T-helper 2 cell (primary cell): ENCODE measurements at regions not wholly inside any gene's neighbourhood (a gene's known extent, or its start where the extent isn't known, plus 50 kb on each side); places are given as distances from the start of the nearest gene placed in this dataset.
"Not testable (repeated sequence)": the region's sequence is repeated elsewhere in the genome, so short reads cannot be mapped to it uniquely, and the experiment has no call there.

Source experiments
- DNase-seq, 5 experiments: peaks; one replicate each; pipeline versions ENCODE4 v3.0.0 to v3.0.0-alpha.2; 2012 to 2022

- DNase-seq, result peak in 1 of 5 experiments; percentile 40
Measured at GRCh38 chr5:162209005-162209605, 141.5 kb downstream of the GABRG2 start.

GRCh38 chr5:162214551-162214950 lies 147.0 kb downstream of the GABRG2 start:
- DNase-seq, result no peak

GRCh38 chr5:162217037-162217436 lies 149.5 kb downstream of the GABRG2 start:
- no peak for DNase-seq

- DNase-seq, result no peak
Measured at GRCh38 chr5:162221910-162222309, 154.3 kb downstream of the GABRG2 start.

- no peak for DNase-seq
Measured at GRCh38 chr5:162227075-162227474, 159.5 kb downstream of the GABRG2 start.

DNA sequence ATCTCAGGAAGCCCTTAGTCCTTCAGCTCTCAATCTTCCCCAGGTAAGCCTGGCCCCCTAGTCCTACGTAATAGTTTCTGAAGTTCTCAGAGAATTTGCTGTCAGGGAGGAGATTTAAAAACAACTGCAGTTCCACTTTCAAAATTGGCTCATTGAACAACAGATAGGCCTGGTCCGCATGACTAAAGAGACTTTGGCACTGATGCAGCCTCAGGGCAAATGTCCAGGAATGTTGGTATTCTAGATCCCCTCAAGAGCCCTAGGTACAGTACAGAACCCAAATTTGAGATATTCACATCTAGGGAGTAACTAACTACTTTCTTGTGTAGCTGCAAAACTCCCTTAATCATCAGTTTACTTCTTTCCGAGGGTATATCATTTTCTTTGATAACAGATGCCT lies 162.8 kb downstream of the GABRG2 start:
- DNase-seq, result no peak

DNA sequence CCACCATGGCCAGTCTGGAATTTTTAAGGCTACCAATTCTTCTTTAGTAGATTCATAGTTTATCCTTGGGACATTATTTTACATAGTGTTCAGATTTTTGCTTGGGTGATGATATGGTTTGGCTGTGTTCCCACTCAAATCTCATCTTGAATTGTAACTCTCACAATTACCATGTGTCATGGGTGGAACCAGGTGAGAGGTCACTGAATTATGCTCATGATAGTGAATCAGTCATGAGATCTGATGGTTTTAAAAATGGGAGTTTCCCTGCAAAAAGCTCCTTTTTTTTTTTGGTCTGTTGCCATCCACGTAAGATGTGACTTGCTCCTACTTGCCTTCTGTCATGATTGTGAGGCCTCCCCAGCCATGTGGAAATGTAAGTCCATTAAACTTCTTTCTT lies 163.9 kb downstream of the GABRG2 start:
- no peak for DNase-seq

- no peak for DNase-seq
Measured at GRCh38 chr5:162240734-162241133, 173.2 kb downstream of the GABRG2 start.

DNA sequence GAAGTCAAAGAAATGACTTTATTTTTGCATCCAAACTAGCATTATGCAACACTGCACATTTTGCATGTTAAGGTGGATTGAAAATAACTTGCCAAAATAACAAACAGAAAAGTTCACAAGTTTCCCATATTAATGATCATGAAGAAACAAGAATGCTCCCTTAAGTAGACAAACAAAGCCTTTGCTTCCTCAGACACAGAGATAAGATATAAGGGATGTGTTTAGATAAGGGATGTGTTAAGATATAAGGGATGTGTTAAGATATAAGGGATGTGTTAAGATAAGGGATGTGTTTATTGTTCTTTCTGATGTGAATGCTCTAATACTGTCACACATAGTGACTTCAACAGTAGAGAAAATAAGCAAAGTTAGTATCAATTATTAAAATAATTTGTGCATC lies 174.8 kb downstream of the GABRG2 start:
- DNase-seq, result no peak

DNA sequence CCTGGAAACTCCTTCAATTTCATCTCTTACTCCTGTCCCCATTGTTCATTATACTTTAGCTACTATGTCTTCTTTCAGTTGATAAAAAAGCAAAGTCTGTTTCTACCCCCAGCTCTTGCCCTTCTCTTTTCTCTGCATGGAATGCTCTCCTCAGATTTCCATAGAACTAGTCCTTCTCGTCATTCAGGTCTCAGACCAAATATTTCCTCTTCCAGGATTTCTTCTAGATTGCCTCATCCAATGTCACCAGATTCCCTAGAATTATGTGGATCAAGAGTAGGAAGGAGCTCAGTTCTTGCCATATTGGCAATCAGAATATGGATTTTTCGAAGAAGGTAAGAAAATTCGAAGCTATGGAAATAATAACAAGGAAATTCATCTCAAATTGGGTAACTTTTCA lies 176.1 kb downstream of the GABRG2 start:
- DNase-seq, result no peak

GRCh38 chr5:162248107-162248713 lies 180.6 kb downstream of the GABRG2 start:
- DNase-seq, result no peak

- DNase-seq, result no peak
Measured at GRCh38 chr5:162256711-162257110, 189.1 kb downstream of the GABRG2 start.

GRCh38 chr5:162268694-162269481 lies 201.3 kb downstream of the GABRG2 start:
- peak in 1 of 5 experiments; percentile 4 for DNase-seq

- no peak for DNase-seq
Measured at GRCh38 chr5:162272417-162272816, 204.8 kb downstream of the GABRG2 start.

DNA sequence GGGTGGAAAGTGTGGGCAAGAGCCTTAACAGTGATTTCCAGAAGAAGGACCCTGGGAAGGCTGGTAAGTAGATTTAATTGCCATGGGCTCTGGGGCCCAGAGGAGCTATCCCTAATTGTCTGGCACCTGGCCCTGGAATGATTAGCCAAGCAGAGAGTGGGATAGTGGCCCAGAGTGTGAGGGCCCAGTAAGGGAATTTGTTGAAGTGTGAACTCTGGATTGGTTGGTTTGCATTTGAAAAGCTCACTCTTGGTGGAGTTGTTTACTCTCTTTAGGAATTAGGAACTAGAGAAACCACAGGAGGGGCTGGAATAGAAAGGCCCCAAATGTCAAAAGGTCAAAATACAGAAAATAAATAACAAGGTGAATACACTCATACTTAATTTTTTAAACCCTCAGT lies 207.1 kb downstream of the GABRG2 start:
- no peak for DNase-seq

GRCh38 chr5:162275387-162275786 lies 207.8 kb downstream of the GABRG2 start:
- DNase-seq, result not testable (repeated sequence)

GRCh38 chr5:162282191-162282590 lies 214.6 kb downstream of the GABRG2 start:
- DNase-seq, result no peak

GRCh38 chr5:162283609-162284008 lies 216.0 kb downstream of the GABRG2 start:
- DNase-seq, result no peak

GRCh38 chr5:162288647-162289296 lies 221.2 kb downstream of the GABRG2 start:
- peak in 1 of 5 experiments; percentile 18 for DNase-seq

DNA sequence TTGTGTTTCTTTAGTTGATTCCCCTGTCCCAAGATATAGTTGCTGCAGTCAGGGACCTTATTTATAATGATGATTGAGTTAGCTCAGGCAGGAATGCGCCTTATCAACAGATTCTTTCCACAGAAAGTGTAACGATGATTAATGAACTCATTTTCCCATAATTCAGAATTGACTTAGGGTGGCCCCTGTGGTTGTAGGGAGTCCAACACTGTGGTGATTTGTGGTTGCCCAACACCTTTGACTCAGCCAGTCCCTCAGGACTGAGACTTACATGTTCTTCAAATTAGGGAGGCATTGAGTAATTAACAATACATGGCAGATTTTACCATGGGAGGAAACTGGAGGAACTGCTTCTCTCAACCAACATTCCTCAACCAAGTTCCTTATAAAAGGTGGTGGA lies 221.9 kb downstream of the GABRG2 start:
- no peak for DNase-seq

GRCh38 chr5:162299793-162300192 lies 232.2 kb downstream of the GABRG2 start:
- DNase-seq, result no peak

DNA sequence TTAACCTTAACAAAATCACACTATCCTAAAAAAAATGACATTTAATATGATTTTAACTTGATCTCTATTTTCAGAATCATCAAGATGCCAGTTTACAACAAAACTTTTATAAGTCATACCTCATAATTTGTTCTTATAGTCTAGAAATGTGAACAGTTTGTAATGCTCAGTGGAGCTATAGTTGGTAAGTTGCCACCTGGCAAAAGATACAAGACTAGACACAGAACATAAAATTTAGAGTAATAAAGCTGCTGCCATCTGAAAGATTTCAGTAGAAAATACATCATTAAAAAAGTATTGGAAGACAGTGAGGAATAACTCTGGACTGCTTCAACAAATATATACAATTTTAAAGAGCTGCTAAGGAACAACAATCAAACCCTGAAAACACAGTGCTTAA lies 233.8 kb downstream of the GABRG2 start:
- DNase-seq, result no peak

GRCh38 chr5:162323466-162323865 lies 255.9 kb downstream of the GABRG2 start:
- DNase-seq, result no peak

DNA sequence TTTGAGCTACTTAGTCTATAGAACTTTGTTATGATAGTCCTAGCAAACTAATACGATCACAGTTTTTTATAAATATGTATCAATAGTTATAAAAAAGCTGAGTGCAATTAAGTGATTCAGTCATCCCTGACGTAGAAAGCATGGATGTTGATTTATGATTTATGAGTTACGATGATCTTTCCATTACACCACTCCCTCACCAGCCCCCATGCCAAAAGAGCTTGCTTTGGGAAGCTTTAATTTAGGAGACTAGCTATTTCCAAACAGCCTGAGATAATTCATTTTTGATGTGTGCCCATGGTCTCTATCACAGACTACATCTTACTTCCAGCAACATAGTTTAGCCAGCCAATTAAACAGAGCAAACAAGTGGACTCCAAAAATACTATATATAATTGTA lies 256.8 kb downstream of the GABRG2 start:
- DNase-seq, result no peak
